ENCODE measurements at regions not wholly inside any gene's neighbourhood (a gene's known extent, or its start where the extent isn't known, plus 50 kb on each side); places are given as distances from the start of the nearest gene placed in this dataset.

- TF ChIP-seq, protein P1, sequence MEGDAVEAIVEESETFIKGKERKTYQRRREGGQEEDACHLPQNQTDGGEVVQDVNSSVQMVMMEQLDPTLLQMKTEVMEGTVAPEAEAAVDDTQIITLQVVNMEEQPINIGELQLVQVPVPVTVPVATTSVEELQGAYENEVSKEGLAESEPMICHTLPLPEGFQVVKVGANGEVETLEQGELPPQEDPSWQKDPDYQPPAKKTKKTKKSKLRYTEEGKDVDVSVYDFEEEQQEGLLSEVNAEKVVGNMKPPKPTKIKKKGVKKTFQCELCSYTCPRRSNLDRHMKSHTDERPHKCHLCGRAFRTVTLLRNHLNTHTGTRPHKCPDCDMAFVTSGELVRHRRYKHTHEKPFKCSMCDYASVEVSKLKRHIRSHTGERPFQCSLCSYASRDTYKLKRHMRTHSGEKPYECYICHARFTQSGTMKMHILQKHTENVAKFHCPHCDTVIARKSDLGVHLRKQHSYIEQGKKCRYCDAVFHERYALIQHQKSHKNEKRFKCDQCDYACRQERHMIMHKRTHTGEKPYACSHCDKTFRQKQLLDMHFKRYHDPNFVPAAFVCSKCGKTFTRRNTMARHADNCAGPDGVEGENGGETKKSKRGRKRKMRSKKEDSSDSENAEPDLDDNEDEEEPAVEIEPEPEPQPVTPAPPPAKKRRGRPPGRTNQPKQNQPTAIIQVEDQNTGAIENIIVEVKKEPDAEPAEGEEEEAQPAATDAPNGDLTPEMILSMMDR (IDR thresholded peaks at IDR 0.05; ENCODE audit: low read depth, low read length, poor library complexity, severe bottlenecking): no peak
- no peak for TF ChIP-seq EZH2phosphoT487 (IDR thresholded peaks at IDR 0.05; ENCODE audit: borderline replicate concordance, low read length)
- H3K4me1 ChIP-seq (ENCODE audit: control insufficient read depth, low read length): no peaks in the 10 kb centered on the region
- no peaks in the 10 kb centered on the region for H3F3A ChIP-seq (ENCODE audit: control insufficient read depth, insufficient read depth)
- H3K27ac ChIP-seq (ENCODE audit: low read depth, low read length): no peak overlapping the region
- no peaks in the 10 kb centered on the region for H3K27me3 ChIP-seq (ENCODE audit: control insufficient read depth, low read length)
- H3K79me2 ChIP-seq (ENCODE audit: control insufficient read depth, low read length): no peaks in the 10 kb centered on the region
- no peaks in the 10 kb centered on the region for H3K36me3 ChIP-seq (ENCODE audit: control insufficient read depth, low read length)
- H3K4me3 ChIP-seq (ENCODE audit: low read length): no peak overlapping the region
- no peaks in the 10 kb centered on the region for H3K9me3 ChIP-seq (ENCODE audit: control insufficient read depth, insufficient read depth, low read length)
- no peaks in the 10 kb centered on the region for H3K9me2 ChIP-seq (replicated peaks; ENCODE audit: control insufficient read depth, low read length)
- H4K20me1 ChIP-seq (ENCODE audit: control insufficient read depth, insufficient read depth, low read depth, low read length): no peaks in the 10 kb centered on the region
- no peak overlapping the region for H3K4me2 ChIP-seq (ENCODE audit: low read length)
These were observed 592.0 kb downstream of the TYW1 start for GRCh38 chr7:67588631-67589030.

DNA sequence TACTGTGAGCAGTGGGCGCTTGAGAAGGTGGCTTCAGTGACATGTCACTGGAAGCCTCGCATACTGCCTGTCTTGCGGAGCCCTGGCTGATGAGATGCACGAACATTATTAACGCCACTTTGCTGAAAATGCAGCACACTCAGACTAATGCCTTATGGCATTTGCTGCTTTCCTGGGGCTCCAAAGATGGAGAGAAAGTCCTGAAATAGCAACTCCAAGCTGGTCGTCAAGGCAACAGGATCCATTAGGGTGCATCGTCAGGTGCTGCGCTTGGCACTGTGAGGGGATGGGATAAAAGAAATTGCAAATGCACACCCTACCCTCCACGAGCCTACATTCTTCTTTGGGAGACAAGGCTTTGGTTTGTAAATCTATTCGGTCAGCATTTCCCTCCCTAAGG lies 592.5 kb downstream of the TYW1 start:
- Histone ChIP-seq H4K20me1 (ENCODE audit: control insufficient read depth, insufficient read depth, low read depth, low read length) (no peaks in the 10 kb centered on the region), H3K4me1 (ENCODE audit: control insufficient read depth, low read length) (no peaks in the 10 kb centered on the region), H3F3A (ENCODE audit: control insufficient read depth, insufficient read depth) (no peaks in the 10 kb centered on the region), H3K36me3 (ENCODE audit: control insufficient read depth, low read length) (no peaks in the 10 kb centered on the region), H3K27me3 (ENCODE audit: control insufficient read depth, low read length) (no peaks in the 10 kb centered on the region), H3K4me2 (ENCODE audit: low read length) (no peak overlapping the region), H3K9me2 (replicated peaks; ENCODE audit: control insufficient read depth, low read length) (no peaks in the 10 kb centered on the region), H3K79me2 (ENCODE audit: control insufficient read depth, low read length) (no peaks in the 10 kb centered on the region), H3K4me3 (ENCODE audit: low read length) (no peak overlapping the region), H3K27ac (ENCODE audit: low read depth, low read length) (no peak overlapping the region), H3K9me3 (ENCODE audit: control insufficient read depth, insufficient read depth, low read length) (no peaks in the 10 kb centered on the region)
- no peak for TF ChIP-seq EZH2phosphoT487 (IDR thresholded peaks at IDR 0.05; ENCODE audit: borderline replicate concordance, low read length)
- TF ChIP-seq, protein P1 (IDR thresholded peaks at IDR 0.05; ENCODE audit: low read depth, low read length, poor library complexity, severe bottlenecking): no peak

GRCh38 chr7:67590649-67591048 lies 594.0 kb downstream of the TYW1 start:
- no peaks in the 10 kb centered on the region for H4K20me1 ChIP-seq (ENCODE audit: control insufficient read depth, insufficient read depth, low read depth, low read length)
- H3F3A ChIP-seq (ENCODE audit: control insufficient read depth, insufficient read depth): no peaks in the 10 kb centered on the region
- no peaks in the 10 kb centered on the region for H3K9me3 ChIP-seq (ENCODE audit: control insufficient read depth, insufficient read depth, low read length)
- no peak overlapping the region for H3K4me3 ChIP-seq (ENCODE audit: low read length)
- no peaks in the 10 kb centered on the region for H3K27me3 ChIP-seq (ENCODE audit: control insufficient read depth, low read length)
- H3K4me2 ChIP-seq (ENCODE audit: low read length): no peak overlapping the region
- H3K9me2 ChIP-seq (replicated peaks; ENCODE audit: control insufficient read depth, low read length): no peaks in the 10 kb centered on the region
- H3K27ac ChIP-seq (ENCODE audit: low read depth, low read length): no peak overlapping the region
- H3K36me3 ChIP-seq (ENCODE audit: control insufficient read depth, low read length): no peaks in the 10 kb centered on the region
- H3K79me2 ChIP-seq (ENCODE audit: control insufficient read depth, low read length): no peaks in the 10 kb centered on the region
- TF ChIP-seq, protein P1 (IDR thresholded peaks at IDR 0.05; ENCODE audit: low read depth, low read length, poor library complexity, severe bottlenecking): no peak
- TF ChIP-seq EZH2phosphoT487 (IDR thresholded peaks at IDR 0.05; ENCODE audit: borderline replicate concordance, low read length): no peak
- no peaks in the 10 kb centered on the region for H3K4me1 ChIP-seq (ENCODE audit: control insufficient read depth, low read length)

GRCh38 chr7:67593794-67594193 lies 597.2 kb downstream of the TYW1 start:
- no peaks in the 10 kb centered on the region for H3K4me1 ChIP-seq (ENCODE audit: control insufficient read depth, low read length)
- no peaks in the 10 kb centered on the region for H3F3A ChIP-seq (ENCODE audit: control insufficient read depth, insufficient read depth)
- no peaks in the 10 kb centered on the region for H3K79me2 ChIP-seq (ENCODE audit: control insufficient read depth, low read length)
- H3K27me3 ChIP-seq (ENCODE audit: control insufficient read depth, low read length): no peaks in the 10 kb centered on the region
- peaks cover 3% of the 10 kb centered on the region; the same call in 1 of the 2 replicates for H3K9me3 ChIP-seq (ENCODE audit: control insufficient read depth, insufficient read depth, low read length)
- no peak overlapping the region for H3K4me2 ChIP-seq (ENCODE audit: low read length)
- no peaks in the 10 kb centered on the region for H4K20me1 ChIP-seq (ENCODE audit: control insufficient read depth, insufficient read depth, low read depth, low read length)
- TF ChIP-seq EZH2phosphoT487 (IDR thresholded peaks at IDR 0.05; ENCODE audit: borderline replicate concordance, low read length): no peak
- TF ChIP-seq, protein P1 (IDR thresholded peaks at IDR 0.05; ENCODE audit: low read depth, low read length, poor library complexity, severe bottlenecking): no peak
- H3K27ac ChIP-seq (ENCODE audit: low read depth, low read length): no peak overlapping the region
- no peak overlapping the region for H3K4me3 ChIP-seq (ENCODE audit: low read length)
- H3K9me2 ChIP-seq (replicated peaks; ENCODE audit: control insufficient read depth, low read length): no peaks in the 10 kb centered on the region; the same call in 1 of the 2 replicates
- no peaks in the 10 kb centered on the region for H3K36me3 ChIP-seq (ENCODE audit: control insufficient read depth, low read length)

Measured in DOHH2 (cell line).